Neutrophil (primary cell): ENCODE measurements at regions not wholly inside any gene's neighbourhood (a gene's known extent, or its start where the extent isn't known, plus 50 kb on each side); places are given as distances from the start of the nearest gene placed in this dataset.

Experiments
- H3K27ac ChIP-seq: fragments of 200-600 bp; sonication (generic); 2 replicates; pipeline ENCODE4 v1.5.1; 2016; ENCODE audit warnings: mild to moderate bottlenecking, moderate library complexity
- H3K27me3 ChIP-seq: fragments of 200-600 bp; sonication (generic); 2 replicates; pipeline ENCODE4 v1.6.0; 2016; ENCODE audit warnings: mild to moderate bottlenecking
- H3K36me3 ChIP-seq: fragments of 200-600 bp; sonication (generic); 2 replicates; pipeline ENCODE4 v1.5.1; 2017
- H3K4me1 ChIP-seq, 2 experiments: fragments of 200-600 bp in 1 of 2; sonication (generic) in 1 of 2; 1 replicate in 1 of 2; 2 replicates in 1 of 2; pipeline versions ENCODE4 v1.5.1 to v1.6.1; 2013 to 2016; ENCODE audit warnings: low read depth in 1 of 2, low read length in 1 of 2, mild to moderate bottlenecking in 1 of 2, moderate library complexity in 1 of 2; ENCODE audit not compliant: control insufficient read depth in 1 of 2, insufficient read depth in 1 of 2
- H3K4me3 ChIP-seq, 2 experiments: fragments of 200-600 bp in 1 of 2; sonication (generic) in 1 of 2; 1 replicate in 1 of 2; 2 replicates in 1 of 2; pipeline ENCODE4 v1.5.1; 2013 to 2016; ENCODE audit warnings: low read depth in 1 of 2, low read length in 1 of 2, mild to moderate bottlenecking in 1 of 2, moderate library complexity in 1 of 2
- H3K9me3 ChIP-seq: fragments of 200-600 bp; sonication (generic); 2 replicates; pipeline ENCODE4 v1.5.1; 2016
- CTCF ChIP-seq: fragments of 200-600 bp; sonication (generic); IDR thresholded peaks from 2 replicates; pipeline ENCODE4 v1.5.1; 2016; ENCODE audit warnings: antibody characterized with exemption

- Histone ChIP-seq H3K27ac (no peak overlapping the region), H3K4me1 (no peaks in the 10 kb centered on the region), H3K27me3 (no peaks in the 10 kb centered on the region), H3K36me3 (no peaks in the 10 kb centered on the region), H3K4me3 (no peak overlapping the region), H3K9me3 (no peaks in the 10 kb centered on the region)
- no peak for TF ChIP-seq CTCF
These were observed 157.1 kb upstream of the MAN1A1 start for GRCh38 chr6:119506631-119507174.

GRCh38 chr6:119501798-119502483 is 152.4 kb upstream of the MAN1A1 start:
- H3K36me3 ChIP-seq, result no peaks in the 10 kb centered on the region
- TF ChIP-seq CTCF, result no peak
- no peaks in the 10 kb centered on the region for H3K4me1 ChIP-seq
- no peak overlapping the region for H3K27ac ChIP-seq
- no peaks in the 10 kb centered on the region for H3K27me3 ChIP-seq
- no peak overlapping the region for H3K4me3 ChIP-seq
- no peaks in the 10 kb centered on the region for H3K9me3 ChIP-seq

- no peak for TF ChIP-seq CTCF
- Histone ChIP-seq H3K36me3 (no peaks in the 10 kb centered on the region), H3K4me1 (no peaks in the 10 kb centered on the region), H3K27ac (no peak overlapping the region), H3K9me3 (no peaks in the 10 kb centered on the region), H3K4me3 (no peak overlapping the region), H3K27me3 (no peaks in the 10 kb centered on the region)
These were observed 150.2 kb upstream of the MAN1A1 start for GRCh38 chr6:119499797-119500196.

- Histone ChIP-seq H3K4me3 (no peak overlapping the region), H3K27me3 (no peaks in the 10 kb centered on the region), H3K36me3 (no peaks in the 10 kb centered on the region), H3K4me1 (no peaks in the 10 kb centered on the region), H3K27ac (no peak overlapping the region), H3K9me3 (no peaks in the 10 kb centered on the region)
- TF ChIP-seq CTCF, result no peak
These were observed 148.6 kb upstream of the MAN1A1 start for GRCh38 chr6:119497988-119498727.

GRCh38 chr6:119495230-119495683 is 145.7 kb upstream of the MAN1A1 start:
- Histone ChIP-seq H3K9me3 (no peaks in the 10 kb centered on the region), H3K4me1 (no peaks in the 10 kb centered on the region), H3K27me3 (no peaks in the 10 kb centered on the region), H3K27ac (no peak overlapping the region), H3K4me3 (no peak overlapping the region), H3K36me3 (no peaks in the 10 kb centered on the region)
- TF ChIP-seq CTCF, result no peak
